ENCODE measurements at regions not wholly inside any gene's neighbourhood (a gene's known extent, or its start where the extent isn't known, plus 50 kb on each side); places are given as distances from the start of the nearest gene placed in this dataset.

DNA sequence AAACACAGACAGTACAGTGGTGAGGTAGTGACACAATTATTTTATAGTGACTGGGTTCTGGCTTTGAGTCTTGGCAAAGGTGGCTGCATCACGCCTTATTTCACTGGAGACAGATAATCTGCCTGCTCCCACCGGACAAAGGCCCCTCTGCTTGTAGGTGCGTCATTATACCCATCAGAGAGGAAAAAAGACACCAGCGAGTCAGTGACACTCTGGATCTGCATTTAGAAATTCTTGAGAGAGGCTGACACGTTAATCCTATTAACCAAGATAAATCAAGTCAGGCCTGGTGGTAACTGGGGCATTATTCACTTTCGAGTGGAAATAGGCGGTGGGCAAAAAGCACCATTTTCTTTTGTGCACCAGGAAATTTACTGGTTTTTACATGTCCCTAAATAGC, 76.2 kb downstream of the NR2F2 start (continued):
- TF ChIP-seq, protein P1, sequence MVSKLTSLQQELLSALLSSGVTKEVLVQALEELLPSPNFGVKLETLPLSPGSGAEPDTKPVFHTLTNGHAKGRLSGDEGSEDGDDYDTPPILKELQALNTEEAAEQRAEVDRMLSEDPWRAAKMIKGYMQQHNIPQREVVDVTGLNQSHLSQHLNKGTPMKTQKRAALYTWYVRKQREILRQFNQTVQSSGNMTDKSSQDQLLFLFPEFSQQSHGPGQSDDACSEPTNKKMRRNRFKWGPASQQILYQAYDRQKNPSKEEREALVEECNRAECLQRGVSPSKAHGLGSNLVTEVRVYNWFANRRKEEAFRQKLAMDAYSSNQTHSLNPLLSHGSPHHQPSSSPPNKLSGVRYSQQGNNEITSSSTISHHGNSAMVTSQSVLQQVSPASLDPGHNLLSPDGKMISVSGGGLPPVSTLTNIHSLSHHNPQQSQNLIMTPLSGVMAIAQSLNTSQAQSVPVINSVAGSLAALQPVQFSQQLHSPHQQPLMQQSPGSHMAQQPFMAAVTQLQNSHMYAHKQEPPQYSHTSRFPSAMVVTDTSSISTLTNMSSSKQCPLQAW (CRISPR knock-in tag; IDR thresholded peaks at IDR 0.05): no peak

DNA sequence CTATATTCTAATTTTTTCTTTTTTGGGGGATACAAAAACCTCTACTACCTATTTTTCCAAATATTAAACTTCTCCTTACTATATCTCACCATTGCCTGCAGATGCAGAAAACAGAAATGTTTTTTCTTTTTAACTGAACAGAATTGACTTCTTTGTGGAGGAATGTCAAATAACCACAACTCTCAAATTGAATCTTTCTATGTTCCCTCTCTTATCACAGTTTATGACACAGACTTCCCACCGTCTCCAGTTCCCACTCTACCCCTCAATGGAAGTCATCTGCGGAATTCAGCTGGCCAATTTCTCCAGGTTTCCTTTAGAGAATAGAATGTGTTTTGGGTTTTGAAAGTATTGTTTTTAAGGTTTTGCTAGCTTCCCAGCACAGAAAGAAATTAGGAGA, 77.0 kb downstream of the NR2F2 start:
- no peak for DNase-seq (ENCODE audit: low spot score)
- H2AFZ ChIP-seq (ENCODE audit: low read length): no peak overlapping the region
- CTCF ChIA-PET (ENCODE audit: low intra/inter-chr PET ratio, low total read pairs): no interaction called here
- H4K20me1 ChIP-seq (ENCODE audit: insufficient read depth, low read length): no peaks in the 10 kb centered on the region
- no peak for ATAC-seq
- H3K4me3 ChIP-seq (replicated peaks in 1 of 3; ENCODE audit: insufficient read depth in 1 of 3, low read depth in 2 of 3, low read length in 3 of 3): no peak overlapping the region
- 28% methylated on average over 2 of the region's 2 CpGs for WGBS (ENCODE audit: low lambda C conversion rate)
- H3K9ac ChIP-seq (ENCODE audit: insufficient read depth, low read depth, low read length): no peak overlapping the region
- no peak overlapping the region for H3K27ac ChIP-seq (ENCODE audit: extremely low read length, insufficient read depth, low read length)
- no peak for FAIRE-seq
- no peaks in the 10 kb centered on the region for H3K9me3 ChIP-seq (ENCODE audit: low read length)
- H3K79me2 ChIP-seq (ENCODE audit: insufficient read depth, low read length): no peaks in the 10 kb centered on the region
- intact Hi-C loops (cut with micrococcal nuclease; ENCODE audit: unreplicated experiment): no loop called here
- H3K36me3 ChIP-seq (replicated peaks in 1 of 2; ENCODE audit: control insufficient read depth in 1 of 2, insufficient read depth in 2 of 2, low read length in 2 of 2): no peaks in the 10 kb centered on the region
- no peak for TF ChIP-seq KLF13 (CRISPR knock-in tag; IDR thresholded peaks at IDR 0.05)
- TF ChIP-seq ZNF501 (CRISPR knock-in tag; IDR thresholded peaks at IDR 0.05): no peak
- no peak for TF ChIP-seq MXD1 (CRISPR knock-in tag; IDR thresholded peaks at IDR 0.05)
- TF ChIP-seq GPN1 (CRISPR knock-in tag; IDR thresholded peaks at IDR 0.05; ENCODE audit: borderline replicate concordance): no peak
- no peak for TF ChIP-seq ARNTL (CRISPR knock-in tag; IDR thresholded peaks at IDR 0.05)
- TF ChIP-seq, protein P2, sequence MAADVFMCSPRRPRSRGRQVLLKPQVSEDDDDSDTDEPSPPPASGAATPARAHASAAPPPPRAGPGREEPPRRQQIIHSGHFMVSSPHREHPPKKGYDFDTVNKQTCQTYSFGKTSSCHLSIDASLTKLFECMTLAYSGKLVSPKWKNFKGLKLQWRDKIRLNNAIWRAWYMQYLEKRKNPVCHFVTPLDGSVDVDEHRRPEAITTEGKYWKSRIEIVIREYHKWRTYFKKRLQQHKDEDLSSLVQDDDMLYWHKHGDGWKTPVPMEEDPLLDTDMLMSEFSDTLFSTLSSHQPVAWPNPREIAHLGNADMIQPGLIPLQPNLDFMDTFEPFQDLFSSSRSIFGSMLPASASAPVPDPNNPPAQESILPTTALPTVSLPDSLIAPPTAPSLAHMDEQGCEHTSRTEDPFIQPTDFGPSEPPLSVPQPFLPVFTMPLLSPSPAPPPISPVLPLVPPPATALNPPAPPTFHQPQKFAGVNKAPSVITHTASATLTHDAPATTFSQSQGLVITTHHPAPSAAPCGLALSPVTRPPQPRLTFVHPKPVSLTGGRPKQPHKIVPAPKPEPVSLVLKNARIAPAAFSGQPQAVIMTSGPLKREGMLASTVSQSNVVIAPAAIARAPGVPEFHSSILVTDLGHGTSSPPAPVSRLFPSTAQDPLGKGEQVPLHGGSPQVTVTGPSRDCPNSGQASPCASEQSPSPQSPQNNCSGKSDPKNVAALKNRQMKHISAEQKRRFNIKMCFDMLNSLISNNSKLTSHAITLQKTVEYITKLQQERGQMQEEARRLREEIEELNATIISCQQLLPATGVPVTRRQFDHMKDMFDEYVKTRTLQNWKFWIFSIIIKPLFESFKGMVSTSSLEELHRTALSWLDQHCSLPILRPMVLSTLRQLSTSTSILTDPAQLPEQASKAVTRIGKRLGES (CRISPR knock-in tag; IDR thresholded peaks at IDR 0.05; ENCODE audit: borderline replicate concordance): no peak
- no peak for TF ChIP-seq MIER2 (CRISPR knock-in tag; IDR thresholded peaks at IDR 0.05)
- TF ChIP-seq ZNF552 (CRISPR knock-in tag; IDR thresholded peaks at IDR 0.05; ENCODE audit: borderline replicate concordance): no peak
- no peak for TF ChIP-seq PPARG (CRISPR knock-in tag; conservative IDR thresholded peaks at IDR 0.05)
- no peak for TF ChIP-seq FLYWCH1 (CRISPR knock-in tag; IDR thresholded peaks at IDR 0.05)
- no peak for TF ChIP-seq THYN1 (CRISPR knock-in tag; IDR thresholded peaks at IDR 0.05; ENCODE audit: borderline replicate concordance, low read depth)
- no peak for TF ChIP-seq TCF7 (IDR thresholded peaks at IDR 0.05; ENCODE audit: low read depth)
- no peak for TF ChIP-seq PRPF4 (IDR thresholded peaks at IDR 0.05; ENCODE audit: low read depth, low read length, poor library complexity, severe bottlenecking)
- TF ChIP-seq HOXA3 (CRISPR knock-in tag; IDR thresholded peaks at IDR 0.05): no peak
- H3K4me2 ChIP-seq (ENCODE audit: low read depth, low read length): no peak overlapping the region
- BruUV-seq (replicated peaks): no TSS peak
- peaks cover 8 to 56% of the 10 kb centered on the region in 2 experiments for H3K27me3 ChIP-seq (ENCODE audit: control insufficient read depth in 1 of 2, insufficient read depth in 2 of 2, low read length in 2 of 2)
- in situ Hi-C loops (cut with HindIII; ENCODE audit: extremely low pct_ligation_motif_present, low pct_unique_long_range_greater_than_20kb): no loop called here
- H3K4me1 ChIP-seq (ENCODE audit: insufficient read depth, low read length): 0 out of 2 replicates have a peak, but pooled peaks cover 10% of the 10 kb centered on the region
- POLR2A ChIA-PET: no interaction called here

Data from HepG2 (cell line).